ENCODE measurements at regions not wholly inside any gene's neighbourhood (a gene's known extent, or its start where the extent isn't known, plus 50 kb on each side); places are given as distances from the start of the nearest gene placed in this dataset.
A peak's percentile ranks its signal among the peaks of the same experiment; 100 is the strongest.

DNA sequence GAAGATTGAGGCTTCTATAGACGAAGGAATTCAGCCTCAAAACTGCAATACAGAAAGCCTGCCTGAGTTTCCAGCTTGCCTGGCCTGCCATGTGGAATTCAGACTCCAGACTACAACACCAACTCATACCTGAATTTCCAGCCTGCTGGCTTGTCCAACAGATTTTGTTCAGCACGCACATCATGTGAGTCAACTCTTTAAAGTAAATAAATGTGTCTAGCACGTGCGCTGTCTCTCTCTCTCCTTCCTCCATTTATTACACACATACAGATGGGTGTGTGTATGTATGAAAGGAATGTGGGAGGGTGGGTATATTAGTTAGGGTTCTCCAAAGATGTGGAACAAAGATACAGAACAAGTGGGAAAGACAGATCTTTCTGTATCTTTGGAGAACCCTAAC, 82.4 kb upstream of the TAS2R1 start:
- TF ChIP-seq, protein P1, sequence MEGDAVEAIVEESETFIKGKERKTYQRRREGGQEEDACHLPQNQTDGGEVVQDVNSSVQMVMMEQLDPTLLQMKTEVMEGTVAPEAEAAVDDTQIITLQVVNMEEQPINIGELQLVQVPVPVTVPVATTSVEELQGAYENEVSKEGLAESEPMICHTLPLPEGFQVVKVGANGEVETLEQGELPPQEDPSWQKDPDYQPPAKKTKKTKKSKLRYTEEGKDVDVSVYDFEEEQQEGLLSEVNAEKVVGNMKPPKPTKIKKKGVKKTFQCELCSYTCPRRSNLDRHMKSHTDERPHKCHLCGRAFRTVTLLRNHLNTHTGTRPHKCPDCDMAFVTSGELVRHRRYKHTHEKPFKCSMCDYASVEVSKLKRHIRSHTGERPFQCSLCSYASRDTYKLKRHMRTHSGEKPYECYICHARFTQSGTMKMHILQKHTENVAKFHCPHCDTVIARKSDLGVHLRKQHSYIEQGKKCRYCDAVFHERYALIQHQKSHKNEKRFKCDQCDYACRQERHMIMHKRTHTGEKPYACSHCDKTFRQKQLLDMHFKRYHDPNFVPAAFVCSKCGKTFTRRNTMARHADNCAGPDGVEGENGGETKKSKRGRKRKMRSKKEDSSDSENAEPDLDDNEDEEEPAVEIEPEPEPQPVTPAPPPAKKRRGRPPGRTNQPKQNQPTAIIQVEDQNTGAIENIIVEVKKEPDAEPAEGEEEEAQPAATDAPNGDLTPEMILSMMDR (conservative IDR thresholded peaks at IDR 0.05; ENCODE audit: low read depth, low read length), result no peak
- TF ChIP-seq MAZ (IDR thresholded peaks at IDR 0.05; ENCODE audit: borderline replicate concordance, low read depth, low read length) (0 out of 2 replicates have a peak, but pooled peaks have one; percentile 13), CEBPB (IDR thresholded peaks at IDR 0.05; ENCODE audit: low read depth, low read length) (peak; percentile 37; the same call in 1 of the 2 replicates), FOS (IDR thresholded peaks at IDR 0.05; ENCODE audit: low read depth, low read length) (peak; percentile 91)

All from IMR-90 (cell line).